NCI-H2227 (cell line): ENCODE measurements at regions not wholly inside any gene's neighbourhood (a gene's known extent, or its start where the extent isn't known, plus 50 kb on each side); places are given as distances from the start of the nearest gene placed in this dataset.
A peak's percentile ranks its signal among the peaks of the same experiment; 100 is the strongest.
"Not testable (repeated sequence)": the region's sequence is repeated elsewhere in the genome, so short reads cannot be mapped to it uniquely, and the experiment has no call there.

Experiments used
- DNase-seq: peaks from one replicate; lab custom pipeline; 2025; ENCODE audit not compliant: unreplicated experiment; lab: John Stamatoyannopoulos, UW

DNA sequence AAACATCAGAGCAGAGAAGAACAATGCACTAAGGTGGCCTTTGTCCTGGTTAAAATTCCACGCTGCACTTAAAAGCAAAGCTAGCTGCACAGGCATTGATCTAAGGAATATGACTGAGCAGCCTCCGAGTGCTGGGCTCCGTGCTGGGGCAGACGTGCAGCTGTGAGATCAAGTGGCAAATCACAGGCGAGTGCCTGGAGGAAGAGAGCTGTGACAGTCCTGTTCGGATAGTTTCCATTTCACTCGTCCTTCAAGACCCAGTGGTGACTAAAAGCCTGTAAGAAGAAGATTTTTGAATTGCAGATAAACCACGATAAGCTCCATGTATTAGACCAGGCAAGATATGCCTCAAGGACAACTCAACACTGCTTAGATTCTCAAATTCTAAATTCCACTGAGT lies 247.9 kb downstream of the ANKRD60 start:
- DNase-seq: peak; percentile 13

DNA sequence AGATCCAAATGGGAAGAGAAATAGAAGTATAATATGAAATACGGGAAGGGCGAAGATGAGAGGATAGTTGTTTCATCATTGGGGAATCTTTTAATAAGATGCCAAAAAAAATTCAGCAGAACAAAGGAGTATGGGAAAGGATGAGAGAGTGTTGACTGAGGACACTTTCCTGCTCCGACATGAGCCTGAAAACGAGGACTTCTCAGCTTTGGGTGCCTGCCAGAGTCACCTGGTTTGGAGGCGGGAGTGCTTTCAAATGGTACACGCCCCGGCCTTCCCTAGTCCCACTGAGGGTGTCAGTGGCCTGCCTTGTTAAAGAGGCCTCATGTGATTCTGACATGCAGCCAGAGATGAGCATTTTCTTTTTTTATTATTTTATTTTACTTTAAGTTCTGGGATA lies 250.9 kb downstream of the ANKRD60 start:
- no peak for DNase-seq

DNA sequence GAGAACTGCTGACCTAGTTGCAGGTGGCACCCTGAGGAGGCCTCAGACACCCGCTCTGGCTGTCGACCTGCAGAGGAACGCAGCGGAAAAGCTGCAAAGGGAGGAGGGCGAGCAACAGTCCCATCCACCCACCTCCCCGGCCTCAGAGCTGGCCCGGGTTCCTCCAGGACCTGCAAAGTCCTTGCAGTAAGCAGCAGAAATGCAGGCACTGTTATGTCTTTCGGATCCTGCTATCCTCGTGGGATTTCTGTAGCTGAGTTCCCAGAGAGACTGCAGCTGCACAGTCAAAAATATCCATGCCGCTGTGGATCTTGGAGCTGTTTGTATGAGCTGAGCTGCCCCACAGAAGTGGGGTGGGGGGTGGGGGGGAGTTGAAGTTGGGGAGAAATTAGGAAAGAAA lies 251.3 kb downstream of the ANKRD60 start:
- no peak for DNase-seq

DNA sequence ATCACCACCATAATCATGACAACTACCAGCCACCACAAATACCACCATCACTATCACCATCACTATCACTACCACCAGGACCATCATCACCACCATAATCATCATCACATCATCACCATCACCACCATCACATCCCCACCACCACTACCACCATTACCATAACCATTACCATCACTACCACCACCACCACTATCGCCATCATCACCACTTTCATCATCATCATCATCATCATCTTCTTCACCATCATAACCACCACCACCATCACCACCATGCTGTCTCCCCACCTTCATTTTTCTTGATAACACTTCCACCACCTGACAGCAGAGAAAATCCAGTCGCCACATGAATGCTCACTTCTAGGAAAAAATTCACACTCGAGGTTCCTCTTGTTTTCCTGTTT lies 253.6 kb downstream of the ANKRD60 start:
- no peak for DNase-seq

DNA sequence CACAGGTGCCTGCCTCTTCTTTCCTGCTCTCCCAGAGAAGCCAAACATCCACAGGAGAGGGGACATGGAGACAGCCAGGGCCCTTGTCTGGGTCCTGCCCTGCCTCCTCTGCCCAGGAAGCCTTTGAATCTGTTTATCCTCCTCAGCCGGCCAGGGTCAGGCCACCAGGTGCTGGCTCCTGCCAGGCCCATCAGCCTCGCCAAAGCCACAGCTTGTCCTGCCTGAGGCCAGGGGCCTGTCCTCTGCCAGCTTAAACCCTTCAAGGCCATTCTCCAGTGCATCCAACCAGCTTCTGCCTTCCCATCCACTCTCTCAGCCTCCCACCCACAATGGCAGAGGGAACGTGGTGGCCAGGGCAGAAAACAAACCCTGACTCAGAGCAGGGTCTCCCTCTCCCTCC lies 254.6 kb downstream of the ANKRD60 start:
- DNase-seq: no peak

DNA sequence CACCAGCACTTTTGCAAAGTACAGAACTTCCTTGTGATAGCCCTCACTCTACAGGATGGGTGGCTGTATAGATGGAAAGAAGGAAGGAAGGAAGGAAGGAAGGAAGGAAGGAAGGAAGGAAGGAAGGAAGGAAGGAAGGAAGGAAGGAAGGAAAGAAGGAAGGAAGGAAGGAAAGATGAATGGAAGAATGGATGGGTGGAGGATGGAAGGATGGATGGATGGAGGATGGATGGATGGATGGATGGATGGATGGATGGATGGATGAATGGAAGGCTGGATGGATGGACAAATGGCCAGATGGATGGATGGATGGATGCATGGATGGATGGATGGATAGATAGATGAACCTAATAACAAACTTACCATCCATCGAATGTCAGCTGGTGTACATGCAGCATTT lies 256.9 kb downstream of the ANKRD60 start:
- DNase-seq: not testable (repeated sequence)

DNA sequence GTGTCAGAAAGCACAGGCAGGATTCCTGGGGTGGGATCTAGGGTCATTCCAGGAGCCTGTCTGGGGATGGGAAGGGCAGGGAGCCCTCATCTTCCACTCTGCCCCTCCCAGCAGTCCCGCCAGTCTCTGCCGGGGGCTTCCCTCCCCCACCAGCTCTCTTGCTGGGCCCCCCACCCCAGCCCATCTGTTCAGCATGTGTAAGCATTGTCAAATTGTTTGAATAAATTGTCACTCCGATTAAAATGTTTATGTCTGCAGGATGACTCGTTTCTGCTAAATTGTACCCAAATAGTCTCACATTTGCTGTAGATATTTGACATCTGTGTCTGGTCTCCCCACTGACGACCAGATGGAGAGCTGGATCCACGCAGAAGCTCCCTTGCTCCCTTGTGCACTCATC lies 257.6 kb downstream of the ANKRD60 start:
- no peak for DNase-seq

DNA sequence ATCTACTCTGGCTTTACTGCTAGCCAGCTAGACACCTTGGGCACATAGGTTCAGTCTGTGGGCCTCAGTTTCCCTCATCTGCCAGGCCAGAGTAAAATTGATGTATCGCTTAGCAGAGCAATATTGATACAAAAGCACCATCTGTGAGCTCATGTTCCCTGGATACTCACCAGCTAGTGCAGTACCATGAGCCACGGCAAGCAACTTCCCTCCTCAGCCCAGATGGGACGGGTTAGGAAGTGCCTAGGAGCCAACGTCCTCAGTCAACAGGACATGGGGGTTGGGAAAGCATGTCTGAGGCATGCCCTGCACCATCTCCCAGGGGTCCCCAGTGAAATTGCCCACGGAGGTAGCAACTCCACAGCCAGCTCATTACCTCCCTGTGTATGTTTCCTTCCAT lies 258.3 kb downstream of the ANKRD60 start:
- DNase-seq: no peak

DNA sequence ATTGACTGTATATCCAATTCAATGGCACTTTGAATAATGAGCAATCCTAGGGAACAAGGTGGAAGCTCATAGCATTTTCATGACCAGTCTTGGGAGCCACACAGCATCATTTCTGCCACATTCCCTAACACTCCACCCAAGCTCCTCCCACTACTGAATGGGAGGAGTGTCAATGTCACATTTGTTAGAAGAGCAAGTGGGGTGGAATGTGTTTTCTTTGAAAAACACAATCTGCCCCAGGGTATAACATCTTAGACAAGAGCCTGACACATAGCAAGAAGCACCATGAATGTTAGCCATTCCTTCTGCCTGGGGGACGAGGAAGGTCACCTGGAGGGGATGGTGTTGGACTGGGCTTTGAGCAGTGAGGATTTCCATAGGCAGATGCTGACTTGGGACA lies 258.3 kb upstream of the PMEPA1 start:
- DNase-seq: no peak

DNA sequence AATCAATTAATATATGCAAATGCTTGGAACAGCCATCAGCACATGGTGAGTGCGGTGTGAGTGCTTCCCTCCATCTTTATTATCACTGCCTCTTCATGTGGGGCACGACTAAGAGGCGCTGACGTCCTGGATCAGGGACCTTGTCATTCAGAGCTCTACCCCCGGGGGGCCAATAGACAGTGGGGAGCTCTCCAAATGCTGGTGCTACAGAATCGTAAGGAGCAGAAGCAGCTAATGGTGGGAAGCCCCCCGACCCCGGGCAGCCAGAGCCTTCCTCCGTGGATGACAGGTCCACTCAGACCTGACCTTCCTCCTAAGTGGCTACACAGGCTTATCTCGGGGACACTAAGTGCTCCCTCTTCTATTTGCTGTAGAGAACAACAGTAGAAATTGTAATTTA lies 257.5 kb upstream of the PMEPA1 start:
- no peak for DNase-seq

DNA sequence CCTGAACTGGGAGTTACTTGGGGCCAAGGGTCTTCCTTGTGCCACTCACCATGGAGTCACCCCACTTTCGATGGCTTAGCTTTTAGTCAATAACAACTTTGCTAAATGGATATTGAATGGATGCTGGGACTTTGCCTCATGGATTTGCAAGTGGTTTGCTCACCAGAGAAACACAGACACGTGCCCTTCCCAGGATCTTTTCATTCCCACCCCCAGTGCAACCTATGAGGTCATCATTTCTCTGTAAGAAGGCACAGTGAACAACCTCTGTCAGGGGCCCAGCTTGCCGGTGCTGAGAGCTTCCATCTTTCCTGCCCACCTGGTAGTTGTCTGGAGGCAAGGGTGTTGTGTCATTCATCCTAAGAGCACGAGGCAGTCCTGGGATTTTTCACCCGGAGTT lies 256.8 kb upstream of the PMEPA1 start:
- no peak for DNase-seq

DNA sequence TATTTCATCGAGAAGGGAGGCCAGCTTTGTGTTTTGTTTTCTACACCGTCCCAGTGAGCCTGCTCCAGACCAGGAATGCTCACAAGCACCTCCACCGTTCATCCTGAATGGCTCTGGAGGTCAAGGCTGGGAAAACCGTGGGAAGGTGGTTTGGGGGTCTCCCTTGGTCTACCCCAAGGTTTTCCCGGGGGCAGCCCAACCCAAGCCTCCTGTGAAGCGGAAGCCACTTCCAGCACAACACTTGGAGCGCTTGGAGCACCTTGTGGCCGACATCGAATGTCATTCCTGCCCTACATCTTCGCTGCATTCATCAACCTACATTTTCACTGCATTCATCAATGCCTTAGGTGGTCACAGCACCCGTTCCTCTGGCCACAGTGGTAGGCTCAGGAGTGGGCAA lies 255.6 kb upstream of the PMEPA1 start:
- DNase-seq: no peak

DNA sequence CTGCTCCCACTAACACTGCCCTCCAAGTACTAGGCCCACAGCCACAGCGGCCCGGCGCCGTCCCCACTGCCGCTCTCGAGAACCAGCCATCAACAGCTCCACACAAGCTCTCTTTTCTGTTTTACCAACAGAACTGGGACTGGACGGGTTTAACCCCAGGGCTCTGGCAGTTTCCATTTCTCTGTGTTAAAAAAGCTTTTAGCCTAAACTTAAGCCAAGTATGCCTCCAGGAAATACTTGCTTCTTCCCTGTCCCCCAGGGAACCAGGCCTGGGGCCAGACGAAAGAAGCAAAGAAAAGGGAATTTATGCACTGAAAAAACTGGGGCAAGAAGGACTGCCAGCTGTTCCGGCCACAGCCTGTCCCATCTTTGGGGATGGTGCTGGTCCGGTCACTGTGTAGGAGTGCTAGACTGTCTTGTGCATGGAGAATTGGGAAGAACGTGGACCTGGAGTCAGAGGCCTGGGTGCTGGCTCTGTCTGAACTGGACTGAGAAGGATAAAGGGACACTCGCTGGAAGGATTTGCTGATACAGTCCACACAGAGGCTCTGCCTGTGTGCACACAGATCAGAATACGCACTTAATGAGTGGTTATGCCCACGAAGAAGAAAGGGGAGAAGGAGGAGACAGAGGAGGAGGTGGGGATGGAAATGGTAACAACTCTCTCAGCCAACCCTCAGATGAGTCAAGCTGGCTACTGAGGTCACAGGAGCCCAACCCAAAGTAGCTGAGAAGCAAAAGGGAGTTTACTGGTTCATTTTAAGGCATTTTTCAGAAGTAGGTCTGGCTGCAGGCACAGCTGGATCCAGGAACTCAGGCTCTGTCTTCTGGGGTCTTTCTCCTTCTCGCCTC lies 254.4 kb upstream of the PMEPA1 start:
- DNase-seq: no peak

DNA sequence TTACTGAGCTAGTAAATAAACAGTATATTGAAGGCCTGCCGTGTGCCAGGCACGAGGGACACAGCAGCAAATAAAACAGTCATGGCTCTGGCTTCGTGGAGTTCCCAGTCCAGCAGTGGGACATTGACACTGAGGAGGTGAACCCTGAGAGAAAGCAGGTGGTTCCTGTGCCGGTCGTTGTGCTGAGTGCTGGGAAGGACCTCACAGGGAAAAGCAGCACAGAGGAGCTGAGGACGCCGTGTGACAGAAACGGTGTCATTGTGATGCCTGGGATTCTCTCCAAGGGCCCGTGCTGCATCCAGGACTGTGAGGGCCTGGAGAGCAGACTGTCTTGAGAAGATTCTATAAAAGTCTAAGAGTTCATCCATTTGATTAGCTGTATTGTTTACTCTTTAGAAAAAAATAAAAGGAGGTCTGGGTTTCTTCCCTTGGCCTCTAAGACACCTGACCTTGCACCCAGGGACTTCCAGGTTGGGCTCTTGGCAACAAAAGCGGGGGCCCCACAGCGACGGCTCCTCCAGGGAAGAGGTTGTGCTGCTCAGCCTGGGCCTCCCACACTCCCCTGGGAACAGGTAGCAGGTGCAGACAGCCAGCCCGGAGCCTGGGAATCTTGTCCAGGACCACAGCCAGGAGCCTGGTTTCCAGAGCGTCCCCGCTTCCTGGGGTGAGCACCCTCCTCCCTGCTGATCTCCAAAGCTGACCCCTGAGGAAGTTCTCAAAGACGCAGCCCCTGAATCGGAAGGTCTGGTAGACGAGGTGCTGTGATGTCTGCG lies 251.2 kb upstream of the PMEPA1 start:
- no peak for DNase-seq

DNA sequence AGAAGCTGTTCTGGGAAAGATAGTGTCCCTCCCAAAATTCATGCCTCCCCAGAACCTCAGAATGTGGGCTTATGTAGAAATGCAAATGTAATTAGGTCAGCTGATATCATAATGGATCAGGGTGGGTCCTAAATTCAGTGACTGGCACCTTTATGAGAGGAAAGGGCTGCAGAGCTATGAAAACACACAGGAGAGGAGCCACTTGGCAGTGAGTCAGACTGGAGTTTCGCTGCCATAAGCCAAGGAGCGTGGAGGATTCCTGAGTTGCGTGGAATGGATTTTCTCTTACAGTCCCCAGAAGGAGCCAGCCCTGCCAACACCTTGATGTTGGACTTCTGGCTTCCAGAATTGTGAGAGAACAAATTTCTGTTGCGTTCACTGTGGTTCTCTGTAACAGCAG lies 249.8 kb upstream of the PMEPA1 start:
- no peak for DNase-seq

DNA sequence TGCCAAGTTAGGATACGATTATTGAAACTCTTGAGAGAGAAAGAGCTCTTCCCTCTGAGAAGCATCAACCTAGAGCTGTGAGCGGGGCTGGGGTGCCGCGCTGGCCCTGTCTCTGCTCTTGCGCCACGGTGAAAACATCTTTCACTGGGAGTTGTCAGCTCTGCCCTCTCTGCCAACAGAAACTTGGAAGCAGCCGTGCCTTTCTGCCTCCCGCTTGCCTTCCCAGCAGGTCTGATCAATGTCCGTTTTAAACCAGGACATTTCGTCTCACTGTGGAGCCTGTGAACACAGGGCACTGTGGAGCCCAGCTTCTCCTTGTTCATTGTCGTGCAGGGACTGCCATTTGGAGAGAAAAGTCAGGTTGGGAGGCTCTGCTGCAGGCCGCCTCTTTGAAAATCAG lies 249.2 kb upstream of the PMEPA1 start:
- no peak for DNase-seq

DNA sequence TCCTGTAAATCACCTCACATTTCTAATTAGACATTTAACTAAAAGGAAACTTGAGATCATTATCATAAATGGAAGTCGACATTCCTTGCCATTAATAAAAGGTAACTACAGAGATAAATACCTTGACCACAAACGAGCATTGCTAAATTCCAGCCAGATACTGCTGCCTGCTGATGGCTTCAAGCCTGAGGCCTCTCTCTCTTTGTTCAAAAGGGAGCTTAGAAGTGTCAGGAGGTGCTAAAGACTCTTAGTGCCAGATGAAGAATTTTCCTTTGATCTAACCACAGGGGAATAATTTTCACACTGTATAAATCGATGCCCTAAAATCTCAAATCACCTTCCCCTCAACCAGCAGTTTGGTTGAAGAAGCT lies 248.2 kb upstream of the PMEPA1 start:
- DNase-seq: no peak

DNA sequence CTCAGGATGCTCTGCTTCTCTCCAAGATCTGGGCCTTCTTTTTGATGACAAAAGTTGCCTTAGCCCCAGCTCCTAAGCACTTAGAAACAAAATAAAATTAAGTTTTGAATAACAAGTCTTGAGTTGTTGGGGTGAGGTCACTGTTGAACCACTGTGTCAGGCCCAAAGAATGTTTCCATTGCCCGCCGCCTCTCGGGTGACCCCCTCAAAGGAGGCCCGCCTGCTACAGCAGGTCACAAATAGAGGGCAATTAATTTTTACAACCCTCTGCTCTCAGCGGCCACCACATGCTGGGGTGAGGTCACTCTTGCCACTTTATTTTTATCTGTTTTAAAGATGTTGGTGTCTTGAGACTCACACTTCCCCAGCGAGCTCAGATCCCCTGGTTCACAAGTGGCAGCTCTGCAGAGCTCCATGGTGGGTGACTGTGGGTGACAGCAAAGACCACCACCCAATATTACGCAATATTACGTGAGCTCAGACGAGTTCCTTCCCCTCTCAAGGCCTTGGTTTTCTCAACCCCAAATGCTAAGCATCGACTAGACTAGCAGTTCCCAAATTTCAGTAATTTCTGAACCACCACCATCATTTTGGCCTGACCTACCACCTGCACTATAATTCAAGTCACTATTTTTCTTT lies 247.7 kb upstream of the PMEPA1 start:
- no peak for DNase-seq

DNA sequence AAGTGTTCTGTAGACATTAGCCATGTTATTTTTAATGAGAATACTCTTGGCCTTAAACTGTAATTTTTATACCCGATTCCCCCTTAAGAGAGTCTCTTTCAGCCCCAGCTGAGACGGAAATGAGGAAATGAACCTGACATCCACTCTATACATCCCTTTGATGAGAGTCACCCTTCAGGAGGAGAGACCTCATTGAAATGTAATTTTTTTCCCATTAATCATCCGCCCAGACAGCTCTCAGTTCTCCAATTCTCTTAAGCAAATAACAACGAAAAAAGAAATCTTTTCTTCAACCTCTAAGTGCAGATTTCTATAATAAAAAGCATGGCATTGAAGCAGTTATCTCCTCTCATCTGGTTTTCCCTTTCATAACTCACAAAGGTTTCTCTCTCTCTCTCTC lies 243.8 kb upstream of the PMEPA1 start:
- DNase-seq: peak; percentile 60

DNA sequence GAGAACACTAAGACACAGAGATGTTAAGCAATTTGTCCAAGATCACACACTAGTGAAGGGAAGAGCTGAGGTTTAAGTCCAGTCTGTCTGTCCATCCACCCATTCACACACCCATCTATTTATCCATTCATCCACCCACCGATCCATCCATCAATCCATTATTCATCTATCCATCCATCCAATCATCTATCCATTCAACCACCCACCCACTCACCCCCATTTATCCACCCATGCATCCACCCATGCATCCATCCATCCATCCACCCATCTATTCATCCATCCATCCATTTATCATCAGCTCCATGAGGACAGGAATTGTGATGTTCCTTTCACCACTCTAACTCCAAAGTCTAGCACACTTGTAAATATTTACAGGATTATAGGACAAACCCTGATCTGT lies 242.3 kb upstream of the PMEPA1 start:
- DNase-seq: no peak

DNA sequence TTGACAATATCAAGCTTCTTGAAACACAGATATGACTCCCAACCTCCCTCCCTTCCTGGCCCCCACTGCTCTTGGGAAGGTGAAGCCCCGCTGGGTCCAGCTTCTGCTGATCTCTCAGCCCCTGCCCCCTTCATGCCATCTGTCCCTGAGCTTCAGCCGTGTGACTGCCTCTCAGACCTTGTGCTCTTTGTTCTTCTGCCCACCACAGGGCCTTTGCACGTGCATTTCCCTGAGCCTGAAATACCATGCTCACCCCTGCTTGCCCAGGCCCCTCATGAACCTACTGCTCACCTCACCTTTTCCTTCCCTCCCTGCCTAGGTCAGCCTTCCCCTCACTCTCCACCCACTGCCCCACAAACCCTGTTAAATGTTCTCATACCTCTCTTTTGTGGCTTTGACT lies 241.7 kb upstream of the PMEPA1 start:
- no peak for DNase-seq
